Panc1 (cell line): ENCODE measurements at regions not wholly inside any gene's neighbourhood (a gene's known extent, or its start where the extent isn't known, plus 50 kb on each side); places are given as distances from the start of the nearest gene placed in this dataset.

Experiments used
- POLR2AphosphoS5 ChIP-seq: IDR thresholded peaks from 2 replicates; pipeline ENCODE4 v1.6.1; 2012; ENCODE audit warnings: mild to moderate bottlenecking, low read depth, low read length, moderate library complexity
- TCF7L2 ChIP-seq: IDR thresholded peaks from 2 replicates; pipeline ENCODE4 v1.6.1; 2011; ENCODE audit warnings: mild to moderate bottlenecking, low read depth, low read length, inconsistent platforms
- TF ChIP-seq, protein P1 (sequence below): fragments of 450-650 bp; IDR thresholded peaks from 2 replicates; pipeline ENCODE4 v1.5.1; 2017; ENCODE audit warnings: mild to moderate bottlenecking
- TF ChIP-seq, protein P2 (sequence below), 2 experiments: IDR thresholded peaks; 2 replicates each; pipeline ENCODE4 v1.6.1; 2011 to 2012; ENCODE audit warnings: low read depth in 2 of 2, control low read depth in 1 of 2, low read length in 1 of 2, mild to moderate bottlenecking in 1 of 2, moderate library complexity in 1 of 2; ENCODE audit not compliant: insufficient read depth in 1 of 2

DNA sequence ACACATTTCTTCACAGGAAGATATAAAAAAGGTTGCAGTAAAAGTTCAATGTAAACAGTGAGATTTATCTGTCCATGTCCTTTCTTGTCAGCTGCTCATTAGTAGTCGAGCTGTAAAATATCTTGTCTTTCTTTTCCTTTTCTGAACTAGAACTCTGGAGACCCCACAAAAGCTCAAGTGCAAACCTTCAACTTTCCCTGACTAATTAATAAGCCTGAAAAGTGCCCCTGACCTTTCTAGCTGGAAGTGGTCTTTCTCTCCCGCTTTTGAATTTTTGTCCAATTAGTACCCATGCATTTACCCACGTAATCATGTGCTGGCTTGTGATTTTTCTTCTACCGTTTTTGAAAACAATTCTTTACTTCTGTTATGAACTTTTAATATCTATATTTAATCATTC, 63.6 kb upstream of the EHBP1 start:
- TF ChIP-seq, protein P1, sequence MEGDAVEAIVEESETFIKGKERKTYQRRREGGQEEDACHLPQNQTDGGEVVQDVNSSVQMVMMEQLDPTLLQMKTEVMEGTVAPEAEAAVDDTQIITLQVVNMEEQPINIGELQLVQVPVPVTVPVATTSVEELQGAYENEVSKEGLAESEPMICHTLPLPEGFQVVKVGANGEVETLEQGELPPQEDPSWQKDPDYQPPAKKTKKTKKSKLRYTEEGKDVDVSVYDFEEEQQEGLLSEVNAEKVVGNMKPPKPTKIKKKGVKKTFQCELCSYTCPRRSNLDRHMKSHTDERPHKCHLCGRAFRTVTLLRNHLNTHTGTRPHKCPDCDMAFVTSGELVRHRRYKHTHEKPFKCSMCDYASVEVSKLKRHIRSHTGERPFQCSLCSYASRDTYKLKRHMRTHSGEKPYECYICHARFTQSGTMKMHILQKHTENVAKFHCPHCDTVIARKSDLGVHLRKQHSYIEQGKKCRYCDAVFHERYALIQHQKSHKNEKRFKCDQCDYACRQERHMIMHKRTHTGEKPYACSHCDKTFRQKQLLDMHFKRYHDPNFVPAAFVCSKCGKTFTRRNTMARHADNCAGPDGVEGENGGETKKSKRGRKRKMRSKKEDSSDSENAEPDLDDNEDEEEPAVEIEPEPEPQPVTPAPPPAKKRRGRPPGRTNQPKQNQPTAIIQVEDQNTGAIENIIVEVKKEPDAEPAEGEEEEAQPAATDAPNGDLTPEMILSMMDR: no peak
- TF ChIP-seq, protein P2, sequence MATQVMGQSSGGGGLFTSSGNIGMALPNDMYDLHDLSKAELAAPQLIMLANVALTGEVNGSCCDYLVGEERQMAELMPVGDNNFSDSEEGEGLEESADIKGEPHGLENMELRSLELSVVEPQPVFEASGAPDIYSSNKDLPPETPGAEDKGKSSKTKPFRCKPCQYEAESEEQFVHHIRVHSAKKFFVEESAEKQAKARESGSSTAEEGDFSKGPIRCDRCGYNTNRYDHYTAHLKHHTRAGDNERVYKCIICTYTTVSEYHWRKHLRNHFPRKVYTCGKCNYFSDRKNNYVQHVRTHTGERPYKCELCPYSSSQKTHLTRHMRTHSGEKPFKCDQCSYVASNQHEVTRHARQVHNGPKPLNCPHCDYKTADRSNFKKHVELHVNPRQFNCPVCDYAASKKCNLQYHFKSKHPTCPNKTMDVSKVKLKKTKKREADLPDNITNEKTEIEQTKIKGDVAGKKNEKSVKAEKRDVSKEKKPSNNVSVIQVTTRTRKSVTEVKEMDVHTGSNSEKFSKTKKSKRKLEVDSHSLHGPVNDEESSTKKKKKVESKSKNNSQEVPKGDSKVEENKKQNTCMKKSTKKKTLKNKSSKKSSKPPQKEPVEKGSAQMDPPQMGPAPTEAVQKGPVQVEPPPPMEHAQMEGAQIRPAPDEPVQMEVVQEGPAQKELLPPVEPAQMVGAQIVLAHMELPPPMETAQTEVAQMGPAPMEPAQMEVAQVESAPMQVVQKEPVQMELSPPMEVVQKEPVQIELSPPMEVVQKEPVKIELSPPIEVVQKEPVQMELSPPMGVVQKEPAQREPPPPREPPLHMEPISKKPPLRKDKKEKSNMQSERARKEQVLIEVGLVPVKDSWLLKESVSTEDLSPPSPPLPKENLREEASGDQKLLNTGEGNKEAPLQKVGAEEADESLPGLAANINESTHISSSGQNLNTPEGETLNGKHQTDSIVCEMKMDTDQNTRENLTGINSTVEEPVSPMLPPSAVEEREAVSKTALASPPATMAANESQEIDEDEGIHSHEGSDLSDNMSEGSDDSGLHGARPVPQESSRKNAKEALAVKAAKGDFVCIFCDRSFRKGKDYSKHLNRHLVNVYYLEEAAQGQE (IDR thresholded peaks at IDR 0.05; ENCODE audit: insufficient read depth in 1 of 2, low read depth in 2 of 2, low read length in 1 of 2): no peak
- TF ChIP-seq POLR2AphosphoS5 (no peak), TCF7L2 (no peak)
